Effector memory CD8-positive, alpha-beta T cell (primary cell): ENCODE measurements at regions not wholly inside any gene's neighbourhood (a gene's known extent, or its start where the extent isn't known, plus 50 kb on each side); places are given as distances from the start of the nearest gene placed in this dataset.

Source experiments
- ATAC-seq: fragments of 150-1000 bp; cut with Tn5 transposase; replicated peaks from 2 replicates; pipeline ENCODE4 v1.10.0; 2021; ENCODE audit warnings: mild to moderate bottlenecking, moderate library complexity
- DNase-seq, 3 experiments: peaks; one replicate each; pipeline ENCODE4 v3.0.0; 2021
- H3K27ac Mint-ChIP-seq, 2 donors: one replicate each; pipeline ENCODE4 v1.8.0; 2022; ENCODE audit warnings: mild to moderate bottlenecking in 2 of 2, mixed read lengths in 2 of 2, moderate library complexity in 2 of 2
- H3K27me3 Mint-ChIP-seq, 2 donors: one replicate each; pipeline ENCODE4 v1.8.0; 2022; ENCODE audit warnings: mixed read lengths in 2 of 2
- H3K36me3 Mint-ChIP-seq: one replicate; pipeline ENCODE4 v1.8.0; 2022; ENCODE audit warnings: mild to moderate bottlenecking, moderate library complexity, mixed read lengths; ENCODE audit not compliant: insufficient read depth
- H3K4me1 Mint-ChIP-seq, 2 donors: one replicate each; pipeline ENCODE4 v1.8.0; 2022; ENCODE audit warnings: low read depth in 2 of 2, mixed read lengths in 2 of 2
- H3K4me3 Mint-ChIP-seq, 2 donors: one replicate each; pipeline ENCODE4 v1.8.0; 2022; ENCODE audit warnings: mild to moderate bottlenecking in 2 of 2, mixed read lengths in 2 of 2, moderate library complexity in 2 of 2
- H3K9me3 Mint-ChIP-seq, 2 donors: one replicate each; pipeline ENCODE4 v1.8.0; 2022; ENCODE audit warnings: mixed read lengths in 2 of 2

DNA sequence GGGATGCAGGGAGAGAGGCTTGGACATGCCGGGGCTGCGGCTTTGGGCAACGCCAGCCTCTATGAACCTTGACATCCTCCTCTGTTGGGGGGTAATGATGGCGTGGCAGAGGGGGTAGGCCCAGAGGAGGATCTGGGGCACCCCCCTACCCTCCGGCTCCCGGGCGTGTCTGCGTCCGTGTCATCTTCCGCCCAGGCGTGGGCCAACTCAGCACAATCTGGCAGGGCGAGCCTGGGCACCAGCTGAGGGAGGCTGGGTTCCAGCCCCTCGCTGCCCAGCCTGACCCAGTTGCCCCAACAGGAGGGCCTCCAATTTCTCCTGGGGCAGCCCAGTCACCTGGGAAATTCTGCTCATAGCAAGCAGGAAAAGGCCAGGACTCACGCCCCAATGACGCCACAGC lies 62.9 kb upstream of the IL17B start:
- Mint-ChIP-seq H3K36me3 (no peaks in the 10 kb centered on the region), H3K4me1 (peaks cover 5 to 6% of the 10 kb centered on the region in 2 donors), H3K27ac (no peak overlapping the region), H3K4me3 (no peak overlapping the region), H3K9me3 (no peaks in the 10 kb centered on the region), H3K27me3 (peaks cover 7 to 9% of the 10 kb centered on the region in 2 donors)
- ATAC-seq (no peak), DNase-seq (no peak)

DNA sequence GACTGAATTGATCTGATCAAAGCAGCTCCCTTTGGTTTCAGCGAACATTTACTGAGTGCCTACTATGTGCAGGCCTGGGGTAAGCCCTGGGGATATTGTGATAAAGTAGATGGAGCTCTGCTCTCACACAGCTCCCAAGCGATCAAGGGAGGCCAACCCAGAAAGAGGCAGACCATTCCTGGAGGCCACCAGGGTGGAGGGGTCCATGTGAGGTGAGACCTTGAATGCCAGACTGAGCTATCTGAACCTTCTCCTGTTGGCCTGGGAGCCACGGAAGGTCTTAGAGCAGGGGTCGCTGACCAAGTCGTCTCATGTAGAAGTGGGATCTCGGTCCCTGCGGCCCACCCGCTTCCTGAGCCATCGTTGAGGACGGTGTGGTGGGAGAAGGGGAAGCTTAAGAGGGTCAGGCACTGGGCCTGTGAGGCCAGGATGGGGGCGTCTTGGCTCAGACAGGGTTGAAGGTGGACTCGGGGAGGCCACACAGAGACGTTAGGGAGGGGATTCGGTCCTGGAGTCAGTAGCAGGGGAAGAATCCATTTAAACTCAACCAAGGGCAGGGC lies 62.2 kb upstream of the IL17B start:
- Mint-ChIP-seq H3K27me3 (peaks cover 13 to 16% of the 10 kb centered on the region in 2 donors), H3K4me3 (no peak overlapping the region), H3K27ac (no peak overlapping the region), H3K4me1 (peaks cover 5 to 6% of the 10 kb centered on the region in 2 donors), H3K36me3 (no peaks in the 10 kb centered on the region), H3K9me3 (no peaks in the 10 kb centered on the region)
- no peak for DNase-seq
- no peak for ATAC-seq

DNA sequence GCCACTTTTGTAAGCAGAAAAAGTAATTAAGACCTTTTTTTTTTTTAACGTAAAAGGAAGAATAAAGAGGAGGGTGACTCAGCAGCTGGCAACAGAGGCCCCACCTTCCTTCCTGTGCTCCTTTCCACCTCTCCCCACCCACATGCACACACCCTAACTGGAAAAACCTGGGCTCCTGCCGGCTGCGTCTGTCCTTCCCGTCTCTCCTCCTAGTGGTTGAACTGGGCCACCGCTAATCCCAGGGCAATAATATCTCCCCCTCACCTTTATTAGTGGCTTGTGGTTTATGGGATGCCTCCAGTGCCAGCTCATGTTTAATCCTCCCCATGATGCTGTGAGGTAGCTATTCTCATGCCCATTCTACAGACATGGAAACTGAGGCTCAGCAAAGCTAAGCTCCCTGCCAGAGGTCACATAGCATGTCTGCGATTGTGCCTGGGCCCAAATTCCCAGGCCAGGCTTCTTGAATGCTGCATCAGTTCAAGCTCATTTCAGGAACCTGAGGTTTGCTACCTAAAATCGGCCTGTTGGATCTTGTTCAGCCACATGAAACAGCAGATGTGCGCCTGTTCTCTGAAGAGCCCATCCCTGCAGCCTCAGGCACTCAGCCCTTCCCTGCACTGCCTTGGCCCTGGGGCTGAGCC lies 60.9 kb upstream of the IL17B start:
- H3K4me1 Mint-ChIP-seq: peaks cover 5 to 6% of the 10 kb centered on the region in 2 donors
- peak overlapping the region in 1 of 2 donors; percentile 70 for H3K27ac Mint-ChIP-seq
- ATAC-seq (no peak), DNase-seq (no peak)
- no peaks in the 10 kb centered on the region for H3K36me3 Mint-ChIP-seq
- no peak overlapping the region for H3K4me3 Mint-ChIP-seq
- no peaks in the 10 kb centered on the region for H3K9me3 Mint-ChIP-seq
- peaks cover 17 to 21% of the 10 kb centered on the region in 2 donors for H3K27me3 Mint-ChIP-seq

DNA sequence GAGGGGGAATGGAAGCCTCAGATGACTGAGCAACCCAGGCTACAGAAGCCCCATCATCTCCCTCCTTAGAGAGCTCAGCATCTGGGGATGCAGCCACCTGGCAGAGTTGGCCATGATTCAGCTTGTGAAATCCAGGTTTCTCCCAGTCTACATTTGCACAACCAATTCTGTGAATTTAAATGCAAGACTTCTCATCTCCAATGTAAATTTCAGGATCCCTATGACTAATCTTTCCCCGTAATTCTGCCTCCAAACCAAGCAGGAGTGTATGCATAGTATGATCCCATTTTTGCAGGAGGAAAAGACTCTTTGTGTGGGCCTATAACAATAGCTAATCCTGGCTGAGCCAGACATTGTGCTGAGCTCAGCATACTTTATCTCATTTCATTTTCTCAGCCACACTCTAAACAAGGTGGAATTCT lies 59.6 kb upstream of the IL17B start:
- H3K4me3 Mint-ChIP-seq: no peak overlapping the region
- no peak for DNase-seq
- H3K4me1 Mint-ChIP-seq: peaks cover 5 to 6% of the 10 kb centered on the region in 2 donors
- no peak overlapping the region for H3K27ac Mint-ChIP-seq
- no peaks in the 10 kb centered on the region for H3K9me3 Mint-ChIP-seq
- peaks cover 17 to 21% of the 10 kb centered on the region in 2 donors for H3K27me3 Mint-ChIP-seq
- H3K36me3 Mint-ChIP-seq: no peaks in the 10 kb centered on the region
- no peak for ATAC-seq

DNA sequence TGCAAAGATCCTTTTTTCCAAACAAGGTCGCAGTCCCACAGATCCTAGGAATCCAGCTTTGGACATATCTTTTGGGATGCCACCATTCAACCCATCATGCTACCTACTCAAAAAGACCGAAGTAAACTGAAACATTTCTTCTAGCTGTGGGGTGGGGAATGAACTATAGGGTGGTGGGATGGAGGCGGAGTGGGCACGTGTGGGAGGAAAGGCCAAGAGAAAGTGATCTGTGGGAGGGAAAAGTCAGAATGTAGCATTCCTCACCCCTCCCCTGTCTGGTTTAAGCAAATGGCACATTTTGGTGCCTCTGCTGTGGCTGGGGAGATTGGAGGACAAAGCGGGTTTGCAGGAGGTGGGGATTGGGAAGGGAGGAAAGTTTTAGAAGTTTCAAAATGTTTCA lies 59.2 kb upstream of the IL17B start:
- Mint-ChIP-seq H3K36me3 (no peaks in the 10 kb centered on the region), H3K4me3 (no peak overlapping the region), H3K27ac (no peak overlapping the region), H3K9me3 (no peaks in the 10 kb centered on the region), H3K27me3 (peaks cover 17 to 21% of the 10 kb centered on the region in 2 donors), H3K4me1 (peaks cover 5 to 6% of the 10 kb centered on the region in 2 donors)
- ATAC-seq (no peak), DNase-seq (no peak)

DNA sequence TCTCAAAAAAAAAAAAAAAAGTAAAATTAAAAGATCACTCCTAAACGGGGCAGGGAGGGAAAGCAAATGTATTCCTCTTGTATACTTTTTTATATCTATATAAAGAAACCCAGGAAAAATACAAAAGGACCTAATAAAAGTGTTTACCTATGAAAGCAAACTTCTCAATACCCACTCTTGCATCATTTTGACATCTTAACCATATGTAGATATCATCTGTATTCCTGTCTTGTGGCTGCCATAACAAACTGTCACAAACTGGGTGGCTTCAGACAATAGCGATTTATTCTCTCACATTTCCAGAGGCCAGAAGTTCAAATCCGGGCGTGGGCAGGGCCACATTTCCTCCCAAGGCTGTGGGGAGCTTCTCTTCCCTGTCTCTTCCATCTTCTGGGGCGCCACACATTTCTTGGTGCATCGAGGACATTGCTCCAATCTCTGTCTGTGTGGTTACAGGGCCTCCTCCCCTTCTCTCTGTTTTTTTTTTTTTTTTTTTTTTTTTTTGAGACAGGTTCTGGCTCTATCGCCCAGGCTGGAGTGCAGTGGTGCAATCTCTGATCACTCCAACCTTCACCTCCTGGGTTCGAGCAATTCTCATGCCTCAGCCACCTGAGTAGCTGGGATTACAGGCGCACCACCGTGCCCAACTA lies 58.4 kb upstream of the IL17B start:
- DNase-seq: no peak
- no peak for ATAC-seq
- H3K4me3 Mint-ChIP-seq: no peak overlapping the region

DNA sequence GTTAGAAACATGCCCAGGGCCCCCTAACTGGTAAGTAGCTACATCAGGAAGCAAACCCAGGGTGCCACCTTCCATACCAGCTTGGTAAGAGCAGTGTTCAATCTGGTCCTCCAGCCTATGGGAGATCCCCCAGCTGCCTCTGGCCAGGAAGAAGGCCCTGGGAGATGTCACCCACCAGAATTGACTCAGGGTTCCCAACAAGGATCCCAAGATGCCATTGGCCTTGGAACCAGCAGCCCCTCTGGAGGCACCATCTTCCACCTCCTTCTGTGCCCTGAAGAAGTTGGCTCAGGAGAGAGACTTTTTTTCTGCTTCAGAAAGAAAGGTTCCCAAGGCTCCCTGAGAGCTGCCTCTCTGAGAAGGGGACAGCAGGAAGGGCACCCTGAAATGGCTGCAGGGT lies 56.6 kb upstream of the IL17B start:
- ATAC-seq (no peak), DNase-seq (no peak)
- Mint-ChIP-seq H3K27ac (no peak overlapping the region), H3K27me3 (peaks cover 17 to 21% of the 10 kb centered on the region in 2 donors), H3K9me3 (no peaks in the 10 kb centered on the region), H3K4me3 (no peak overlapping the region), H3K4me1 (peaks cover 3% of the 10 kb centered on the region in 2 donors), H3K36me3 (no peaks in the 10 kb centered on the region)

More for the DNA sequence above, 58.4 kb upstream of the IL17B start:
- no peak overlapping the region for H3K27ac Mint-ChIP-seq
- H3K36me3 Mint-ChIP-seq: no peaks in the 10 kb centered on the region
- no peaks in the 10 kb centered on the region for H3K9me3 Mint-ChIP-seq
- peaks cover 5 to 6% of the 10 kb centered on the region in 2 donors for H3K4me1 Mint-ChIP-seq
- H3K27me3 Mint-ChIP-seq: peaks cover 17 to 21% of the 10 kb centered on the region in 2 donors

DNA sequence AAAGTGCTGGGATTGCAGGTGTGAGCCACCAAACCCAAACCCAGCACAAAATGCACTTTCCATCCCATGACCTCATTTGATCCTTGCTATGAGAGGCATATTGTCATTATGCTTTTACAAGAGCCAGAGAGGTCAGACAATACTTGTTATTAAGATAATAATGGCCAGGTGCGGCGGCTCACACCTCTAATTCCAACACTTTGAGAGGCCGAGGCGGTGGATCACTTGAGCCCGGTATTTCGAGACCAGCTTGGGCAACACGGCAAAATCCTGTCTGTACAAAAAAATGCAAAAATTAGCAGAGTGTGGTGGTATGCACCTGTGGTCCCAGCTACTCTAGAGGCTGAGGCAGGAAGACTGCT lies 55.9 kb upstream of the IL17B start:
- ATAC-seq: no peak
- Mint-ChIP-seq H3K27me3 (peaks cover 17 to 21% of the 10 kb centered on the region in 2 donors), H3K27ac (no peak overlapping the region), H3K4me3 (no peak overlapping the region), H3K36me3 (no peaks in the 10 kb centered on the region), H3K9me3 (no peaks in the 10 kb centered on the region), H3K4me1 (peaks cover 1 to 5% of the 10 kb centered on the region in 2 donors)
- DNase-seq: no peak

DNA sequence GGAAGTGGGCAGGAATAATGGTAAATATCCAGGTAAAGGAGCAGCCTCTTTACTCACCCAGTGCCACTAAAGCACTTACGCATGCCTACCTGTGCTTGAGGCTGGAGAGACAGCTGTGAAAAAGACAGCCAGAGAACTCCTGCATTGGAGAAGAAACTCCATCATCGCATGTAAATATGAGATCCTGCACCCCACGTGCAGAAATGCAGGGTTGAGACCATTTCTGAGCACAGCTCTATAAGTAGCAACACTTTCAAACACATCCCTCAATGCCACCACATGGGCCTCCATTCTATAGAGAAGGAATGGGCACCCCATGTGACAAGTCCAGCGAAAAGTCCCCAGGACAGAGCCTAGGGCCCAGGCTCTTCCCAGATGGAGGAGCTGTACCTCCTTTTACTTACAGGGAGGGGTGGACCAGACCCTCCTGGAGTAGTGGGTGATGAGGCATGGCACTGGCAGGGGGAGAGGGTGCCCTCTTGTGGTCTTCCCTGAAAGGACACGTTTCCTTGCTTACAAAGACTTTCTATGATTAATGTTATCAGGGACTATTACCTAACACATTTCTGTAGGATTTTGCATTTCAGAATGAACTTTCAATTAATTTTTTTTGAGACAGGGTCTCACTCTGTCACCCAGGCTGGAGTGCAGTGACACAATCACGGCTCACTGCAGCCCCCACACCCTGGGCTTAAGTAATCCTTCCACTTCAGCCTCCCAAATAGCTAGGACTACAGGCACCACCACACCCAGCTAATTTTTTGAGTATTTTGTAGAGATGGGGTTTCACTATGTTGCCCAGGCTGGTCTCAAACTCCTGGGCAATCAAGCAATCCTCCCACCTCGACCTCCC lies 55.3 kb upstream of the IL17B start:
- no peak overlapping the region for H3K4me3 Mint-ChIP-seq
- ATAC-seq (no peak), DNase-seq (peak; percentile 23 to 43 (median 34))
- H3K27ac Mint-ChIP-seq: no peak overlapping the region
- no peaks in the 10 kb centered on the region for H3K9me3 Mint-ChIP-seq
- H3K36me3 Mint-ChIP-seq: no peaks in the 10 kb centered on the region
- peaks cover 0 to 4% of the 10 kb centered on the region in 2 donors for H3K4me1 Mint-ChIP-seq
- H3K27me3 Mint-ChIP-seq: peaks cover 17 to 21% of the 10 kb centered on the region in 2 donors

DNA sequence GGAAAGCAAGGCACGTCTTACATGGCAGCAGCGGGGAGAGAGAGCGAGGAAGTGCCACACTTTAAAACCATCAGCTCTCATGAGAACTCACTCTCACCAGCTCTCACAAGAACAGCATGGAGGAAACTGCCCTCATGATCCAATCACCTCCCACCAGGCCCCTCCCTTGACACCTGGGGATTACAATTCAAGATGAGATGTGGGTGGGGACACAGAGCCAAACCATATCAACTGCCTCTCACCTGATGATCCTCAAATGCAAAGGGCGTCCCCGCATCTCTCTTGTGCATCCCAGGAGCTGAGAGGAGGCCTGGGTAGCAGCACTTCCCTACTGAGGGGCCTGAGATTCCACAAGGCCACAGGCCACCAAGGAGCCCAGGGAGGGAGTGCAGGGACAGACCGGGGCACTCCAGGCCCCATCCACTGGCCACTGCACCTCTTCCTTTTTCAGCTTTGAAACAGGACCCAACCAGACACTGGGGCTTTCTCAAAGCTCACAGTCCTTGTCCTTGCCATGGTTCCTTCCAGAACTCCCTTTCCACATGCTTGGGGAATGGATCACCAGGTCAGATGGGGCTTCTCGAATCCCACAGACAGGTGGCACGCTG lies 54.5 kb upstream of the IL17B start:
- Mint-ChIP-seq H3K9me3 (no peaks in the 10 kb centered on the region), H3K36me3 (no peaks in the 10 kb centered on the region), H3K27me3 (peaks cover 17 to 21% of the 10 kb centered on the region in 2 donors), H3K27ac (no peak overlapping the region), H3K4me3 (no peak overlapping the region), H3K4me1 (peaks cover 0 to 4% of the 10 kb centered on the region in 2 donors)
- DNase-seq: no peak
- no peak for ATAC-seq

DNA sequence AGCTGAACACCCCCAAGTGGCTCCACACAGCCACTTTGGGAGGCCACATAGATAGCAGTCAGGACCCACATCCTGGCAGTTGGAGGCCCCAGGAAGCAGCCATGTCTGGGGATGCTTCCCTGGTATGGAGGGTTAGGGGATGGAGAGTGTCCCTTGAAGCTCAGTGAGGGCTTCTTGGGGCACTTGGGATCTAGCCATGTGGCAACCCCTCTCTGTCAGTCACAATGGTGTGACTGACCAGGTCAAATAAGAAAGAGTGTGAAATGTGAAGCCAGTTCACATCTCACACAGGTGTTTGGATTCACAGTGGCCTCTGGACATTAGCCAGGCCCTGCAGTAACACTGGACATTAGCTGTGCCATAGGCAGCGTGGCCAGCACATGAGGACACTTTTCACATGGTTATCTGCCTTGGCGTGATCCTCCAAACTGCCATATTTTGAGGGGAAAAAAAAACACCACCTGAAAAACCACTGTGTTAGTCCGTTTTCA lies 53.9 kb upstream of the IL17B start:
- H3K36me3 Mint-ChIP-seq: no peaks in the 10 kb centered on the region
- ATAC-seq (no peak), DNase-seq (no peak)
- no peak overlapping the region for H3K27ac Mint-ChIP-seq
- peaks cover 14 to 16% of the 10 kb centered on the region in 2 donors for H3K27me3 Mint-ChIP-seq
- no peak overlapping the region for H3K4me3 Mint-ChIP-seq
- no peaks in the 10 kb centered on the region for H3K9me3 Mint-ChIP-seq
- H3K4me1 Mint-ChIP-seq: peaks cover 0 to 4% of the 10 kb centered on the region in 2 donors

DNA sequence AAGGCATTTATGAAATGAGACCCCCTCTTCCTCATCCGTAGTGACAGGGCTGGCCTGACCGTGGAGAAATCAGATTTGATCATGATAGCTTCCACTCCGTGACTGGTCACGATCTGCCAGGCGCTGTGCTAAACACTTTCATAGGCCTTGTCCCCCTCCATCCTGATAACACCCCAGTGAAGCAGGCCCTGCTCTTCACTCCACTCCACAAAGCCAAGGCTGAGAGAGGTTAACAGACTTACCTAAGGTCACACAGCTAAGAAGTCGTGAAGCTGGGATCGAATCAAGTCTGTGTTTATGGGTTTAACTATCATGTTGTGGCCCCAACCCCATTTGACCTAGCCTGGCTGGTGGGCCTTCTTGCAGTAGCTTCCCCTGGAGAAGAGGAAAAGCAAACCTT lies 53.3 kb upstream of the IL17B start:
- ATAC-seq (no peak), DNase-seq (no peak)
- H3K4me1 Mint-ChIP-seq: peaks cover 0 to 4% of the 10 kb centered on the region in 2 donors
- no peaks in the 10 kb centered on the region for H3K9me3 Mint-ChIP-seq
- no peak overlapping the region for H3K4me3 Mint-ChIP-seq
- no peaks in the 10 kb centered on the region for H3K36me3 Mint-ChIP-seq
- no peak overlapping the region for H3K27ac Mint-ChIP-seq
- peaks cover 12 to 17% of the 10 kb centered on the region in 2 donors for H3K27me3 Mint-ChIP-seq
